HepG2 (cell line): ENCODE measurements at regions not wholly inside any gene's neighbourhood (a gene's known extent, or its start where the extent isn't known, plus 50 kb on each side); places are given as distances from the start of the nearest gene placed in this dataset.

Source experiments
- ATAC-seq: fragments of 200-7000 bp; cut with Tn5 transposase; 3 replicates; pipeline ENCODE4 v1.9.1; 2020; ENCODE audit warnings: mild to moderate bottlenecking, moderate library complexity
- BruUV-seq: library from RNA; stranded (reverse); fragments of 400-500 nt; replicated peaks from 2 replicates; lab custom pipeline; 2021; lab: Mats Ljungman, UMichigan
- CTCF ChIA-PET: fragments of 300-600 bp; formaldehyde crosslinking; extraction: SDS; loops from one replicate; lab custom pipeline; 2021; ENCODE audit warnings: low total read pairs, inconsistent platforms, low intra/inter-chr PET ratio; lab: Yijun Ruan, JAX
- POLR2A ChIA-PET: fragments of 350-600 bp; sonication (Branson Sonifier 250); formaldehyde crosslinking; loops from one replicate; lab custom pipeline; 2020; ENCODE audit warnings: antibody characterized with exemption, inconsistent platforms; lab: Yijun Ruan, JAX
- DNase-seq: peaks from one replicate; pipeline ENCODE4 v3.0.0-alpha.2; 2015; ENCODE audit warnings: low spot score
- FAIRE-seq: peaks from 3 replicates; lab custom pipeline; 2011; peaks lifted over from hg19 to GRCh38; lab: Jason Lieb, UNC
- H2AFZ ChIP-seq: one replicate; pipeline ENCODE4 v1.6.1; 2011; ENCODE audit warnings: low read length, inconsistent platforms
- H3K27ac ChIP-seq: fragments of 300-600 bp; 3 replicates; pipeline ENCODE4 v1.8.0; 2011; ENCODE audit warnings: mixed run types, mild to moderate bottlenecking, mixed read lengths, low read length, inconsistent platforms; ENCODE audit not compliant: insufficient read depth; ENCODE audit errors: extremely low read length
- H3K27me3 ChIP-seq, 2 experiments: fragments of 200-600 bp in 1 of 2; 2 replicates in 1 of 2; 3 replicates in 1 of 2; pipeline versions ENCODE4 v1.6.0 to v1.8.0; 2011; ENCODE audit warnings: low read length in 2 of 2, mild to moderate bottlenecking in 2 of 2, moderate library complexity in 2 of 2, inconsistent platforms in 1 of 2; ENCODE audit not compliant: insufficient read depth in 2 of 2, control insufficient read depth in 1 of 2
- H3K36me3 ChIP-seq, 2 experiments: fragments of 200-600 bp in 1 of 2; replicated peaks in 1 of 2; 2 replicates in 1 of 2; 3 replicates in 1 of 2; pipeline versions ENCODE4 v1.5.1 to v1.8.0; 2011; ENCODE audit warnings: low read length in 2 of 2, inconsistent platforms in 1 of 2; ENCODE audit not compliant: insufficient read depth in 2 of 2, control insufficient read depth in 1 of 2
- H3K4me1 ChIP-seq: 2 replicates; pipeline ENCODE4 v1.5.1; 2012; ENCODE audit warnings: low read length, inconsistent platforms; ENCODE audit not compliant: insufficient read depth
- H3K4me2 ChIP-seq: 2 replicates; pipeline ENCODE4 v1.6.0; 2011; ENCODE audit warnings: low read depth, low read length, inconsistent platforms
- H3K4me3 ChIP-seq, 3 experiments: fragments of 200-600 bp in 1 of 3; sonication (generic), shearing (Covaris generic) in 1 of 3; replicated peaks in 1 of 3; 2 replicates each; pipeline ENCODE4 v1.5.1; 2011 to 2016; ENCODE audit warnings: low read length in 3 of 3, inconsistent platforms in 2 of 3, low read depth in 2 of 3, mild to moderate bottlenecking in 2 of 3, control low read depth in 1 of 3, mixed read lengths in 1 of 3; ENCODE audit not compliant: insufficient read depth in 1 of 3
- H3K79me2 ChIP-seq: one replicate; pipeline ENCODE4 v1.6.1; 2011; ENCODE audit warnings: low read length, inconsistent platforms; ENCODE audit not compliant: insufficient read depth
- H3K9ac ChIP-seq: 2 replicates; pipeline ENCODE4 v1.6.0; 2011; ENCODE audit warnings: mild to moderate bottlenecking, low read depth, low read length, inconsistent platforms; ENCODE audit not compliant: insufficient read depth
- H3K9me3 ChIP-seq: 2 replicates; pipeline ENCODE4 v1.5.1; 2012; ENCODE audit warnings: mild to moderate bottlenecking, low read length
- H4K20me1 ChIP-seq: 2 replicates; pipeline ENCODE4 v1.6.0; 2011; ENCODE audit warnings: inconsistent platforms, mild to moderate bottlenecking, low read length, moderate library complexity; ENCODE audit not compliant: insufficient read depth
- ATAD3A ChIP-seq: sonication (generic); formaldehyde crosslinking; IDR thresholded peaks from 2 replicates; pipeline ENCODE4 v1.4.0; 2020; ENCODE audit warnings: missing genetic modification reagents
- BRD4 ChIP-seq: sonication (generic); formaldehyde crosslinking; IDR thresholded peaks from 2 replicates; pipeline ENCODE4 v1.4.0; 2020; ENCODE audit warnings: missing genetic modification reagents
- HIVEP1 ChIP-seq: sonication (generic); formaldehyde crosslinking; IDR thresholded peaks from 2 replicates; pipeline ENCODE4 v1.4.0; 2020; ENCODE audit warnings: mild to moderate bottlenecking, missing genetic modification reagents
- HNRNPUL1 ChIP-seq: fragments of 200-400 bp; formaldehyde crosslinking; IDR thresholded peaks from 2 replicates; pipeline ENCODE4 v1.6.1; 2017; ENCODE audit warnings: low read depth, mild to moderate bottlenecking, low read length, moderate library complexity
- KDM3A ChIP-seq: IDR thresholded peaks from 2 replicates; pipeline ENCODE4 v1.6.1; 2018; ENCODE audit warnings: low read depth, missing compliant biosample characterization
- NKX3-1 ChIP-seq: sonication (generic); formaldehyde crosslinking; IDR thresholded peaks from 2 replicates; pipeline ENCODE4 v1.5.0; 2020; ENCODE audit warnings: missing genetic modification reagents
- RFX3 ChIP-seq: IDR thresholded peaks from 2 replicates; pipeline ENCODE4 v1.6.1; 2016; ENCODE audit warnings: missing biosample characterization, missing genetic modification reagents
- SAFB2 ChIP-seq: sonication (generic); formaldehyde crosslinking; IDR thresholded peaks from 2 replicates; pipeline ENCODE4 v1.5.1; 2020; ENCODE audit warnings: missing genetic modification reagents, low read depth, mild to moderate bottlenecking, borderline replicate concordance
- SNAPC4 ChIP-seq: sonication (generic); formaldehyde crosslinking; IDR thresholded peaks from 2 replicates; pipeline ENCODE4 v1.4.0; 2020; ENCODE audit warnings: mild to moderate bottlenecking, missing genetic modification reagents
- SOX5 ChIP-seq: IDR thresholded peaks from 2 replicates; pipeline ENCODE4 v1.6.1; 2016; ENCODE audit warnings: borderline replicate concordance
- ZNF570 ChIP-seq: sonication (generic); formaldehyde crosslinking; IDR thresholded peaks from 2 replicates; pipeline ENCODE4 v1.4.0; 2020; ENCODE audit warnings: mild to moderate bottlenecking, missing genetic modification reagents, borderline replicate concordance
- ZNF572 ChIP-seq: sonication (generic); formaldehyde crosslinking; IDR thresholded peaks from 2 replicates; pipeline ENCODE4 v1.5.1; 2020; ENCODE audit warnings: mild to moderate bottlenecking, missing genetic modification reagents
- ZNF780A ChIP-seq: sonication (generic); formaldehyde crosslinking; IDR thresholded peaks from 2 replicates; pipeline ENCODE4 v1.8.0; 2022; ENCODE audit warnings: mild to moderate bottlenecking, missing genetic modification reagents, moderate library complexity
- ZNF788 ChIP-seq: sonication (generic); formaldehyde crosslinking; IDR thresholded peaks from 2 replicates; pipeline ENCODE4 v1.5.0; 2020; ENCODE audit warnings: mild to moderate bottlenecking, missing genetic modification reagents, borderline replicate concordance
- WGBS: methylation state at CpG from one replicate; pipeline ENCODE4 v1.1.6; 2017; ENCODE audit warnings: low lambda C conversion rate; 5-methylcytosine and 5-hydroxymethylcytosine counted together
- in situ Hi-C: cut with HindIII; loops from 2 replicates; pipeline ENCODE4 v1.10.0; 2017; ENCODE audit warnings: low pct_unique_long_range_greater_than_20kb; ENCODE audit not compliant: extremely low pct_ligation_motif_present
- intact Hi-C: fragments of 100-400 bp; cut with micrococcal nuclease; formaldehyde crosslinking; loops from one replicate; pipeline ENCODE4 v1.10.0; 2022; ENCODE audit not compliant: unreplicated experiment
- TF ChIP-seq, protein P1 (sequence below): sonication (generic); formaldehyde crosslinking; IDR thresholded peaks from 2 replicates; pipeline ENCODE4 v1.4.0; 2020; ENCODE audit warnings: missing genetic modification reagents, low read depth, mild to moderate bottlenecking, borderline replicate concordance
- TF ChIP-seq, protein P2 (sequence below): IDR thresholded peaks from 2 replicates; pipeline ENCODE4 v1.6.1; 2018; ENCODE audit warnings: missing genetic modification reagents, mild to moderate bottlenecking, missing compliant biosample characterization

GRCh38 chr2:101533561-101534148 is 58.7 kb upstream of the RFX8 start:
- 22% methylated on average over 10 of the region's 10 CpGs for WGBS
- no TSS peak for BruUV-seq
- H3K4me1 ChIP-seq = peaks cover 29% of the 10 kb centered on the region
- peak overlapping the region; percentile 45 for H2AFZ ChIP-seq
- peak overlapping the region; percentile 70 for H3K4me2 ChIP-seq
- FAIRE-seq = no peak
- no peaks in the 10 kb centered on the region for H3K36me3 ChIP-seq
- peak overlapping the region in 2 of 3 experiments; percentile 29 to 36; a peak in 3 of 6 replicates for H3K4me3 ChIP-seq
- peak overlapping the region; percentile 4; the same call in 1 of the 2 replicates for H3K9ac ChIP-seq
- intact Hi-C loops (no loop called here), in situ Hi-C loops (no loop called here)
- no peaks in the 10 kb centered on the region for H3K9me3 ChIP-seq
- H4K20me1 ChIP-seq = no peaks in the 10 kb centered on the region
- H3K27me3 ChIP-seq = peaks cover 0 to 2% of the 10 kb centered on the region in 2 experiments; a peak in 1 of 5 replicates
- no peaks in the 10 kb centered on the region for H3K79me2 ChIP-seq
- ChIA-PET CTCF (no interaction called here), POLR2A (interaction anchor here (2.1 kb wide), 1 partner anchor 33 kb away, joined by 8 read pairs; no protein-coding TSS in a partner anchor)
- DNase-seq = no peak
- peak; percentile 75 for ATAC-seq
- H3K27ac ChIP-seq = no peak overlapping the region
- TF ChIP-seq ZNF788 (CRISPR knock-in tag) (no peak), BRD4 (no peak), SOX5 (CRISPR knock-in tag) (peak; percentile 11; the same call in 1 of the 2 replicates), HNRNPUL1 (no peak), ZNF570 (CRISPR knock-in tag) (no peak), NKX3-1 (CRISPR knock-in tag) (no peak), SNAPC4 (CRISPR knock-in tag) (0 out of 2 replicates have a peak, but pooled peaks have one; percentile 31), ZNF572 (CRISPR knock-in tag) (no peak), KDM3A (CRISPR knock-in tag) (no peak), ATAD3A (CRISPR knock-in tag) (no peak), SAFB2 (CRISPR knock-in tag) (no peak), ZNF780A (CRISPR knock-in tag) (no peak), RFX3 (CRISPR knock-in tag) (no peak), HIVEP1 (CRISPR knock-in tag) (no peak)
- TF ChIP-seq, protein P1, sequence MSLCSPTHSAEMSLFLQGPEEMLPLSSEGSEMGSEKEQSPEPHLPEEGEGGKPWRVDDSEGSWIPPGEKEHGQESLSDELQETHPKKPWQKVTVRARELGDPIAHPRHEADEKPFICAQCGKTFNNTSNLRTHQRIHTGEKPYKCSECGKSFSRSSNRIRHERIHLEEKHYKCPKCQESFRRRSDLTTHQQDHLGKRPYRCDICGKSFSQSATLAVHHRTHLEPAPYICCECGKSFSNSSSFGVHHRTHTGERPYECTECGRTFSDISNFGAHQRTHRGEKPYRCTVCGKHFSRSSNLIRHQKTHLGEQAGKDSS (CRISPR knock-in tag) = no peak
- TF ChIP-seq, protein P2, sequence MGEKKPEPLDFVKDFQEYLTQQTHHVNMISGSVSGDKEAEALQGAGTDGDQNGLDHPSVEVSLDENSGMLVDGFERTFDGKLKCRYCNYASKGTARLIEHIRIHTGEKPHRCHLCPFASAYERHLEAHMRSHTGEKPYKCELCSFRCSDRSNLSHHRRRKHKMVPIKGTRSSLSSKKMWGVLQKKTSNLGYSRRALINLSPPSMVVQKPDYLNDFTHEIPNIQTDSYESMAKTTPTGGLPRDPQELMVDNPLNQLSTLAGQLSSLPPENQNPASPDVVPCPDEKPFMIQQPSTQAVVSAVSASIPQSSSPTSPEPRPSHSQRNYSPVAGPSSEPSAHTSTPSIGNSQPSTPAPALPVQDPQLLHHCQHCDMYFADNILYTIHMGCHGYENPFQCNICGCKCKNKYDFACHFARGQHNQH = no peak
